HEK293 (cell line): ENCODE measurements at regions not wholly inside any gene's neighbourhood (a gene's known extent, or its start where the extent isn't known, plus 50 kb on each side); places are given as distances from the start of the nearest gene placed in this dataset.
A peak's percentile ranks its signal among the peaks of the same experiment; 100 is the strongest.

Experiments
- CTCF ChIA-PET: fragments of 350-600 bp; formaldehyde crosslinking; extraction: SDS; loops from one replicate; lab custom pipeline; 2021; ENCODE audit warnings: antibody characterized with exemption; lab: Yijun Ruan, JAX
- POLR2A ChIA-PET: fragments of 300-600 bp; formaldehyde crosslinking; extraction: SDS; loops from one replicate; lab custom pipeline; 2020; ENCODE audit warnings: antibody characterized with exemption, inconsistent platforms; lab: Yijun Ruan, JAX
- H3K27ac ChIP-seq: fragments of 200-500 bp; sonication (Bioruptor generic); 2 replicates; pipeline ENCODE4 v1.5.1; 2014; ENCODE audit warnings: low read depth, low read length, control low read depth, inconsistent platforms; ENCODE audit errors: extremely low read depth
- H3K36me3 ChIP-seq, 2 experiments: fragments of 200-500 bp in 1 of 2; sonication (Bioruptor generic) in 1 of 2; 1 replicate in 1 of 2; 2 replicates in 1 of 2; pipeline ENCODE4 v1.5.1; 2014 to 2017; ENCODE audit warnings: inconsistent platforms in 2 of 2, low read length in 2 of 2; ENCODE audit not compliant: control insufficient read depth in 2 of 2, insufficient read depth in 1 of 2
- H3K4me1 ChIP-seq: fragments of 200-500 bp; sonication (Bioruptor generic); 2 replicates; pipeline ENCODE4 v1.5.1; 2014; ENCODE audit warnings: mild to moderate bottlenecking, low read length, inconsistent platforms; ENCODE audit not compliant: control insufficient read depth, insufficient read depth
- H3K4me3 ChIP-seq: 2 replicates; pipeline ENCODE4 v1.5.1; 2011; ENCODE audit warnings: low read depth, mild to moderate bottlenecking, control low read depth, low read length, moderate library complexity
- H3K9me3 ChIP-seq: fragments of 200-500 bp; sonication (Bioruptor generic); 2 replicates; pipeline ENCODE4 v1.5.1; 2014; ENCODE audit warnings: low read depth, low read length, inconsistent platforms; ENCODE audit not compliant: control insufficient read depth, insufficient read depth
- GFI1B ChIP-seq: fragments of 450-650 bp; formaldehyde crosslinking; IDR thresholded peaks from 2 replicates; pipeline ENCODE4 v1.5.1; 2016; ENCODE audit warnings: missing biosample characterization, missing genetic modification characterization
- KLF1 ChIP-seq: fragments of 450-650 bp; formaldehyde crosslinking; IDR thresholded peaks from 2 replicates; pipeline ENCODE4 v1.5.1; 2016; ENCODE audit warnings: missing biosample characterization, missing genetic modification characterization
- KLF17 ChIP-seq: fragments of 450-650 bp; formaldehyde crosslinking; IDR thresholded peaks from 2 replicates; pipeline ENCODE4 v1.5.1; 2016; ENCODE audit warnings: missing biosample characterization, missing genetic modification characterization
- MYNN ChIP-seq: fragments of 450-650 bp; formaldehyde crosslinking; IDR thresholded peaks from 2 replicates; pipeline ENCODE4 v1.5.1; 2016; ENCODE audit warnings: missing biosample characterization, missing genetic modification characterization, borderline replicate concordance
- ZBTB8A ChIP-seq: fragments of 450-650 bp; formaldehyde crosslinking; IDR thresholded peaks from 2 replicates; pipeline ENCODE4 v1.5.1; 2016; ENCODE audit warnings: missing biosample characterization, missing genetic modification characterization
- ZNF169 ChIP-seq: fragments of 450-650 bp; formaldehyde crosslinking; IDR thresholded peaks from 2 replicates; pipeline ENCODE4 v1.5.1; 2016; ENCODE audit warnings: missing biosample characterization, missing genetic modification characterization
- ZNF449 ChIP-seq: fragments of 450-650 bp; formaldehyde crosslinking; IDR thresholded peaks from 2 replicates; pipeline ENCODE4 v1.5.1; 2017; ENCODE audit warnings: missing biosample characterization, mild to moderate bottlenecking, missing genetic modification characterization, moderate library complexity
- ZNF600 ChIP-seq: fragments of 450-650 bp; formaldehyde crosslinking; IDR thresholded peaks from 2 replicates; pipeline ENCODE4 v1.5.1; 2016; ENCODE audit warnings: missing biosample characterization, missing genetic modification characterization
- ZNF76 ChIP-seq: fragments of 450-650 bp; formaldehyde crosslinking; IDR thresholded peaks from 2 replicates; pipeline ENCODE4; 2016; ENCODE audit warnings: low read depth, missing biosample characterization, missing genetic modification characterization, borderline replicate concordance
- ZNF843 ChIP-seq: fragments of 450-650 bp; formaldehyde crosslinking; IDR thresholded peaks from 2 replicates; pipeline ENCODE4 v1.5.1; 2016; ENCODE audit warnings: missing biosample characterization, missing genetic modification characterization
- ZSCAN18 ChIP-seq: fragments of 450-650 bp; formaldehyde crosslinking; IDR thresholded peaks from 2 replicates; pipeline ENCODE4 v1.5.1; 2016; ENCODE audit warnings: missing biosample characterization, missing genetic modification characterization
- TF ChIP-seq, protein P1 (sequence below): fragments of 450-650 bp; formaldehyde crosslinking; IDR thresholded peaks from 2 replicates; pipeline ENCODE4 v1.5.1; 2017; ENCODE audit warnings: missing biosample characterization, missing genetic modification characterization

DNA sequence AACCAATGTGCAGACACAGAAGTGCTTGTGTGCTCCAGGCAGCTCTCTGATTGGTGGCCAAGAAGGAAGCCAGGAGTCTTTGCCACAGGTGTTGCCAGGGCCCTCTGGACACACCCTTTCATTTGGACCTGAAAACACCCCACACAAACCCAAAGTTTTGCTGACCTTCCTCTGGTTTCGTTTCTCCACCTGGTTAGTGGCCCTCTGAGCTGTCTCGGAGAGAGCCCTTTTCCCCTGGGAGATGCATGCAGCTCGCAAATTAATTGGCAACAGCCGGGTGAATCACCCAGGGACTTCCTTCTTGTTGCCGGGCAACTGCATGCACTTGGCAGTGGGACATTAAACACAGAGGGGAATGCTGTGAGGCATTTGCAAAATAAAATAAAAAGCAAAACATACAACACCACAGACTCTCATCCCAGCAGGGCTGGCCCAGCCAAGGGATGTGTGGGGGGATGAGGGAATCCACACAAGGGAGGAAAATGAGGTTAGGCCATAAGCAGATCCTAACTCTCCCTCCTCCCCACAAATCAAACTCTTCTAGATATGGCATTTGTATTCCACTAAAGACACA, 286.6 kb downstream of the SOX9 start (continued):
- peak; percentile 75; the same call in 1 of the 2 replicates for TF ChIP-seq MYNN (tag by site-specific recombination)
- peak; percentile 38; the same call in 1 of the 2 replicates for TF ChIP-seq ZNF449 (tag by site-specific recombination)
- no peak for TF ChIP-seq ZNF169

DNA sequence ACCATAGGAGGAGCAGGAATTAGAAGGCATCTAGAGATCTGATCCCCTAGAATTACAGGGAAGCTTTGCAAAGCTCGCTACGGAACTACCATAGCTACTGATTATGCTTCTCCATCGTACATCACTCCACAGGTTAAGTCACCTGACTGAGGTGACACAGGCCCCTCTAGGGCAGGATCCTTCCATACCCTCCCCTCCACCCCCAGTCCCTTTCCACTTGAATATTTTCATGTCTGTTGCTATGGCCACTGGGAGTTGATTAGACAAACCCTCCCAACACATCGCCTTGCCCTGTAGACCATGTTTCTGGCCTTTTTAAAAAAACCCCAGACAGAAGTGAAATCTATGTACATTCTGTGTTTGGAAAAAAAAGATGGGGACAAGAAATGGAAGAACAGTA, 287.1 kb downstream of the SOX9 start:
- TF ChIP-seq ZNF76 (tag by site-specific recombination) (no peak), ZNF600 (tag by site-specific recombination) (peak; percentile 21; the same call in 1 of the 2 replicates)
- POLR2A ChIA-PET = interaction anchor here (1.2 to 2.5 kb wide), 2 partner anchors 14 to 287 kb away, joined by 3 to 12 read pairs; partner anchors contain the start of gene SOX9
- peak overlapping the region; percentile 38 for H3K27ac ChIP-seq
- H3K9me3 ChIP-seq = no peaks in the 10 kb centered on the region
- CTCF ChIA-PET = interaction anchor here (0.7 kb wide), 2 partner anchors 21 to 56 kb away, joined by 3 to 5 read pairs; no protein-coding TSS in a partner anchor
- peaks cover 8% of the 10 kb centered on the region for H3K4me1 ChIP-seq
- H3K4me3 ChIP-seq = no peak overlapping the region
- H3K36me3 ChIP-seq = peaks cover 0 to 3% of the 10 kb centered on the region in 2 experiments; a peak in 1 of 3 replicates

DNA sequence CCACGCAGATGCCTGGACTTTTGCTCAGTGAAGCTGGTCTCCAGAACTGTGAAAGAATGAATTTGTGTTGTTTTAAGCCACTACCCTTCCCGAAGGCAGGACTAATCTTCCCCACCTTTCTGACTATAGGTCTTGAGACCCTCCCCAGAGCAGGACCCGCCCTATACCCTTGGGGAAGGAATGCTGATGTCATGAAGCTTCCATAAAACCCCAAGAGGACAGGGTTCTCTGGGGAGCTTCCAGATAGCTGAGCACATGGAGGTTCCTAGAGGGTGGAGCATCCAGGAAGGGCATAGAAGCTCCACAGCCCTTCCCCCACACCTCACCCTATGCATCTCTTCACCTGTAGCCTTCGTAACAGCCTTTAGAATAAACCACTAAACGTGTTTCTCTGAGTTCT, 287.8 kb downstream of the SOX9 start:
- Histone ChIP-seq H3K4me1 (peaks cover 8% of the 10 kb centered on the region), H3K9me3 (no peaks in the 10 kb centered on the region), H3K36me3 (no peaks in the 10 kb centered on the region), H3K4me3 (no peak overlapping the region), H3K27ac (no peak overlapping the region)
- CTCF ChIA-PET = no interaction called here
- POLR2A ChIA-PET = interaction anchor here (0.9 to 1.1 kb wide), 2 partner anchors 15 to 288 kb away, joined by 3 read pairs; partner anchors contain the start of gene SOX9
- TF ChIP-seq, protein P1, sequence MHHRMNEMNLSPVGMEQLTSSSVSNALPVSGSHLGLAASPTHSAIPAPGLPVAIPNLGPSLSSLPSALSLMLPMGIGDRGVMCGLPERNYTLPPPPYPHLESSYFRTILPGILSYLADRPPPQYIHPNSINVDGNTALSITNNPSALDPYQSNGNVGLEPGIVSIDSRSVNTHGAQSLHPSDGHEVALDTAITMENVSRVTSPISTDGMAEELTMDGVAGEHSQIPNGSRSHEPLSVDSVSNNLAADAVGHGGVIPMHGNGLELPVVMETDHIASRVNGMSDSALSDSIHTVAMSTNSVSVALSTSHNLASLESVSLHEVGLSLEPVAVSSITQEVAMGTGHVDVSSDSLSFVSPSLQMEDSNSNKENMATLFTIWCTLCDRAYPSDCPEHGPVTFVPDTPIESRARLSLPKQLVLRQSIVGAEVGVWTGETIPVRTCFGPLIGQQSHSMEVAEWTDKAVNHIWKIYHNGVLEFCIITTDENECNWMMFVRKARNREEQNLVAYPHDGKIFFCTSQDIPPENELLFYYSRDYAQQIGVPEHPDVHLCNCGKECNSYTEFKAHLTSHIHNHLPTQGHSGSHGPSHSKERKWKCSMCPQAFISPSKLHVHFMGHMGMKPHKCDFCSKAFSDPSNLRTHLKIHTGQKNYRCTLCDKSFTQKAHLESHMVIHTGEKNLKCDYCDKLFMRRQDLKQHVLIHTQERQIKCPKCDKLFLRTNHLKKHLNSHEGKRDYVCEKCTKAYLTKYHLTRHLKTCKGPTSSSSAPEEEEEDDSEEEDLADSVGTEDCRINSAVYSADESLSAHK (tag by site-specific recombination) = no peak
- TF ChIP-seq ZSCAN18 (tag by site-specific recombination) = no peak
- TF ChIP-seq GFI1B = no peak
- no peak for TF ChIP-seq ZNF843 (tag by site-specific recombination)
- no peak for TF ChIP-seq ZNF169
- peak; percentile 97 for TF ChIP-seq KLF17
- TF ChIP-seq ZBTB8A (tag by site-specific recombination) = no peak
- TF ChIP-seq KLF1 (tag by site-specific recombination) = 0 out of 2 replicates have a peak, but pooled peaks have one; percentile 29
